HEK293 (cell line): ENCODE measurements at regions not wholly inside any gene's neighbourhood (a gene's known extent, or its start where the extent isn't known, plus 50 kb on each side); places are given as distances from the start of the nearest gene placed in this dataset.

Source experiments
- CTCF ChIP-seq: fragments of 450-650 bp; formaldehyde crosslinking; IDR thresholded peaks from 2 replicates; pipeline ENCODE4 v1.5.1; 2016; ENCODE audit warnings: missing biosample characterization, missing genetic modification characterization
- ZBTB26 ChIP-seq: fragments of 450-650 bp; formaldehyde crosslinking; optimal IDR thresholded peaks from 2 replicates; pipeline ENCODE3; 2016; ENCODE audit warnings: missing biosample characterization, mild to moderate bottlenecking, missing genetic modification characterization
- ZBTB8A ChIP-seq: fragments of 450-650 bp; formaldehyde crosslinking; IDR thresholded peaks from 2 replicates; pipeline ENCODE4 v1.5.1; 2016; ENCODE audit warnings: missing biosample characterization, missing genetic modification characterization
- ZNF514 ChIP-seq: fragments of 450-650 bp; formaldehyde crosslinking; IDR thresholded peaks from 2 replicates; pipeline ENCODE4 v1.5.1; 2016; ENCODE audit warnings: missing biosample characterization, missing genetic modification characterization
- ZNF792 ChIP-seq: fragments of 450-650 bp; formaldehyde crosslinking; IDR thresholded peaks from 2 replicates; pipeline ENCODE4 v1.5.1; 2016; ENCODE audit warnings: missing biosample characterization, missing genetic modification characterization

GRCh38 chr5:56478062-56478461, 244.9 kb upstream of the ANKRD55 start:
- TF ChIP-seq ZNF514 (tag by site-specific recombination) (no peak), ZBTB8A (tag by site-specific recombination) (no peak), ZBTB26 (tag by site-specific recombination) (no peak), CTCF (tag by site-specific recombination) (no peak), ZNF792 (no peak)
